ENCODE measurements at regions not wholly inside any gene's neighbourhood (a gene's known extent, or its start where the extent isn't known, plus 50 kb on each side); places are given as distances from the start of the nearest gene placed in this dataset.

DNA sequence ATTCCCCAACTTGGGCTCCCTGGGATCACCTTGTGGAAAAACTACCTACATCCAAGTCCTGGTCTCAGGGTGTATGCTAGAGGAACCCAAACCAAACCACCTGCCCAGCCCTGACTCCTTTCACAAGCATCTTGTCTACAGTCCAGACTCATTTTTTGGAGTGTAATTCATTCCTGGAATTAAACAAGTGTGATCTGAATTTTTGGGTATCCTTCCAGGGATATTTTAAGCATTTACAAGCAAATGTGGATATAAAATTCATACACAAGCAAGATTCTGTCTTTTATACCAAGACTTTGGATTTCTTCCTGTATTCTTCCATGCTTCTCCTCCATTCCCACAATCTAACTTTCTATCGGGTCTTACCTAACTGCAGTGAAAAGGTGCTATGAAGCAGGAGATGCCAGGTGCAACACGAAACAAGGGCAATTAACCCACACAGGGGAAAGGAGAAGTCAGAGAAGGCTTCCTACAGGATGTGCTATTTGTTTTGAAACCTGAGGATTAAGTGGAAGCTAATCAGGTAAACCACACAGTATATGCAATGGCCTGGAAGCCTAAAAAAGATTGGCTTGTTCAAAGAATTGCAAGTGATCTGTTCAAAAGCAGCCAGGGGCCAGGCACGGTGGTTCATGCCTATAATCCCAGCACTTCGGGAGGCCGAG is 417.2 kb upstream of the C16orf82 start:
- DNase-seq (ENCODE audit: low read depth, low spot score): no peak

DNA sequence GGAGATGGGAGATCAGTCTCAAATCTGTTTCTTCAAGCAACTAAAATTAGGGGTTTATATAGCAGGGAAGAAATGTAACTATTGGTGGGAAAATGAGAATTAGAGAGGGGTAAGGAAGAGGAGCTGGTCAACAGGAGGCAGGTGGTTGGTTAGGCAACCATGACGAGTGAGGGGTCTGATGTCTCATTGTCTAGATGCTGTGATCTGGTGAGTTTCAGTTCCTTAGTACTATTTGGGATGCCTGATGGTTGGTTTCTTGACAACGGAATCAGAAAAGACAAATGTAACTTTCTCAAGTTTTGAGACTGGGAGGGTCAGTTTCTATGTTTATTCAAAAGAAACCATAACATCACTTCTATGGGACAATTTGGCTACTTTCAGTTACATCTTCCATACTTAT is 415.3 kb upstream of the C16orf82 start:
- no peak for DNase-seq (ENCODE audit: low read depth, low spot score)

DNA sequence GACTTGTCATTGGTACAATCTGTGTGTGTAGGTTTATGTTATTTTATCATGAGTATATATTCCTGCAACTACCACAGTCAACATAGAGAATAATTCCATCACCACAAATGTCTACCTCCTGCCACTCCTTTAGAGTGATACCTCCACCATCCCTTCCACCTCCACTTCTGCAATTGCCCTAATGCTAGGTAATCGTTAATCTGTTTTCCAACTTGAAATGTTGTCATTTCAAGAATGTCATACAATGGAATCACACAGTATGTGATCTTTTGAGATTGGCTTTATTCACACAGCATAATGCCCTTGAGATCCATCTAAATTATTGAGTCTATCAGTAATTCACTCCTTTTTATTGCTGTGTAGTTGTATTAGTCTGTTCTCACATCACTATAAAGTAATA is 414.8 kb upstream of the C16orf82 start:
- no peak for DNase-seq (ENCODE audit: low read depth, low spot score)

DNA sequence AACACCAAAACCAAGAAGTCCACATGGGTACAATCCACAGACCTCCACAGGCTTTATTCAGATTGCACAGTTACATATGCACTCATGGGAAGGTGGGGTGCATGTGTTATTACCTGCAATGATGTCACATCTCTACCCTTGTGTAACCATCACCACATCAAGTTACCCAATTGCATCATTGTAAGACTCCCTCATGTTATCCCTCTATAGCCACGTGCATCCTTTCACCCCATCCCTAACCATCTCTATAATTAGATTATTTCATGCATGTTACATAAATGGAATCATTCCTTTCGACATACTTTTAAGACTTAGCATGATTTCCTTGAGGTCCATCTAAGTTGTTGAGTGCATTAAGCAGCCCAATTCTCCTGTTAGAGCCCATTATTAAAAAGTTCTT is 408.2 kb upstream of the C16orf82 start:
- DNase-seq (ENCODE audit: low read depth, low spot score): no peak

DNA sequence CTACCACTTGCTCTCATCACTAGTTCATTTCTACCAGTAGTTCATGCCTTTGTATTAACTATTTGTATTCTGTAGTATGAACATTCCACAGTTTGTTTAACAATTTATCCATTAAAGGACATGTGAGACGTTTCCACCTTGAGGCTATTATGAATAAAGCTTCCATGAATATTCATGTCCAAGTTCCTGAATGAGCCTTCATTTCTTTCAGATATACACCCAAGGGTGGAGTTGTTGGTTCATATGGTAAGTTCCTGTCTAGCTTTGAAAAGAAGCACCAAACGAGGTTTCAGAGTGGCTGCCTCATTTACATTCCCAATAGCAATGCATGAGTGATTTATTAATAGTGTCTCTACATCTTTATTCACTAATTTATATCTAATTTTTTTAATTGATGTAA is 407.8 kb upstream of the C16orf82 start:
- DNase-seq (ENCODE audit: low read depth, low spot score): no peak

DNA sequence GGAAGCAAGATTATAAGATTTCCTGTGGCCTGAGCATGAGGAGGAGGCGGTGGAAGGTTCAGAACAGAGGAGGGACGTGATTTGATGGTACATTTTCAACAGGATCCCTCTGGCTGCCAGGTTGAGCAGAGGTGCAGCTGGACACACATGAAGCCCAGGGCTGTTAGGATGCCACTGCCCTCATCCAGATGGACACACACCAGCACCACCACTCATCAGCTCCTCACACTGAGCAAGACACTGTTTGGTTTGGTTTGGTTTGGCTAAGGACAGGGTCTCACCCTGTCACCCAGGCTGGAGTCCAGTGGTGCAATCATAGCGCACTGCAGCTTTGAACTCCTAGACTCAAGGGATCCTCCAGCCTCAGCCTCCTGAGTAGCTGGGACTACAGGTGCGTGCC is 402.6 kb upstream of the C16orf82 start:
- DNase-seq (ENCODE audit: low read depth, low spot score): no peak

DNA sequence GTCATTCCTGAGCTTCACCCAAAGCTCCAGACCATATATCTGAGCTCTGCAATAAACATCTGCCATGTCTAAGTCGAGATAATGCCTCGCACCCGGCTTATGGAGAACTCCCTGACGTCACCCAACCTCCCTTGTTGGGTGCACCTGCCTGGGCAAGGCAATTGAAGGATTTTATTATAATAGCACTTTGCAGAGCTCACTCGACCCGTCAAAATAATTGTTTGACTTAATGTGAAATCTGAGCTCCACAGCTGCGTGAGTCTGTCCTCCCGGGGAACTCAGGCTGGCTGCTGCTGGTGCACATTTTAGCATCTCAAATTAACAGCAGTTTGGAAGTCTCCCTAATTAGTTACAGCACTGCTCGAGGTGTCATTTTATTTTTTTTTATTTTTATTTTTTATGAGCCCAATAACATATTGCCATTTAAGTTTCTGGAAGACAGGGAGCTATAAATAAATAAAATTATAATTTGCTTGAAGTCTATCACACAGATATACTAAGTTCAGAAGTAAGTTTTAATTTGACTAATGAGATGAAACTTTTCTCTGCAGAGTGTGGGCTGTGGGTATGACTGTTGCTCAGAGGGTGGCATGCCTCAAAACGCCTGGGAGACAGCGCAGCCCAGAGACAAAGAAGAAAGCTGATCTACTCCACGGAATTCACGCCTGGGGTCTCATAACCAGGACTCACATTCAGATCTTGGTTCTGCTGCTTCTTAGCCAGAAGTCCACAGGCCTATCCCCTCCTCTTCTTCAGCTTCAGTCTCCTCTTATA is 401.4 kb upstream of the C16orf82 start:
- DNase-seq (ENCODE audit: low read depth, low spot score): no peak

DNA sequence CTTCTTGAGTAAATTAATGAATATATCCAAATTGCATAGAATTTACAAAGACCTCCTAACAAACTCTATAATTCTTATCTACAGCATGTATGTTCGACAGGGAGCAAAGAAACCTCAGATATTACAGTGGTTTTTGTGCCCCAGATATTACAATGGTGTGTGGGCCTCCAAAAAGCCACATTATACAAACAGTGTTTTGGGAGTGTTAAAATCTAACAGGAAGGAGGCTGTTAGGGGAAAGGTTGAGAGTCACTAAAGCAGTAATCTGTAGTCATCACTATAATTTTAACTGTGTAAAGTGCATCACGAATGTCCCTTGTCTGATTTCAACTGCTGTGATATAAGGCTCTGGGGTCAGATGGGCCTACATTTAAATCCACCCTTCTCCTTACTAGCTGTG is 400.2 kb upstream of the C16orf82 start:
- no peak for DNase-seq (ENCODE audit: low read depth, low spot score)

DNA sequence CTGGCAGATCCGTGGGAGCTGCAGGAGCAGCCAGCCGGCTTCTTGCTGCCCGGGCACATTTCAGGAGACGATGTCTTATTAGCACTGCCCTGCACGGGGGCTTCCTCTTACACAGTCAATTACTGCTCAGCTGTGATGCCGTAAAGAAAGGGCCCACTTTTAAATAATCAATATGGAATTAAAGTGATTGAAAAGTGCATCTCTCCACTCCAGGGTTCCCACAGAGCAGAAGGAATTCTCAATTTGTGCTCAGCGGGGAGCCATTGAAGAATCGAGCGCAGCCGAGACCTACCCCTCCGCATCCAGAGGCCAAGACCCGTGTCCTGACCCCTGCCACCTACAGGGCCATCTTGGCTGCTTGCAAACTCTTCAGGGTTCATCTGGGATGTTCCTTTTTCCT is 399.4 kb upstream of the C16orf82 start:
- no peak for DNase-seq (ENCODE audit: low read depth, low spot score)

DNA sequence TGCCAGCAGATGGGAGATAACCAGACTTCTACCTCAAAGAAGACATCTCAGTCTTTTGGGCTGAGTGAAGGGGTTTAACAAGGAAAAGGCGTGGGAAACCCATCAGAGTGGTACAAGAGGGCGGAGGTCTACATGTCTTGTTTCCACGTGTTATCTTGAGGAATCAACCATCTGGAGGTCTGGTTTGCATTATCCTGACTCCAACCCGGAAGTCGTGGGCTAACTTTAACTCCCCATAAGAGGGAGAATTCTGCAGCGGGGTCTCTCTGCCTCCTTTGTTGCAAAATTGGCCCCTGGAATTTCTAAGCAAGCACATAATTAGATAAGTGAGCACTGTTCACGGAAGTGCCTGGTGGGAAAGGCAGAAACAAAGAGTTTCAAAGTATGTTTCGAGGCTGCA is 398.7 kb upstream of the C16orf82 start:
- no peak for DNase-seq (ENCODE audit: low read depth, low spot score)

DNA sequence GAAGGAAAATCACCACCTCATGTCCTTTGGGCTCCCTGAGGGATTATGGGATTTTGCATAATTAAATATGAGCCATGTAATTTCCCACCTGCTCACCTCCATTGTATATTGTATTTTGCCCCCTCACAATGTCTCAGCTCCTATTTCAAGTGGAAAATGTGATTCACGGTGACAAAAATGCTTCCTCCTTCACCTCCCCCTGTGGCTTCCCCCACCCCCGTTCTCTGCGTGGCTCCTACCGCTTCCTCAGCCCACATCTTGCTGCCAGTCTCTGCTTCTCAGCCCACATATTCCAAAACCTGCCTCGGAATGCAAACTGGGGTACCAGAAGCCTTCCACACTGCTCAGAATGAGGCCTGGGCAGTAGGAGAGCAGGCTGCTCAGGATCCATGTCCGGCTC is 394.5 kb upstream of the C16orf82 start:
- peak; percentile 2 for DNase-seq (ENCODE audit: low read depth, low spot score)

DNA sequence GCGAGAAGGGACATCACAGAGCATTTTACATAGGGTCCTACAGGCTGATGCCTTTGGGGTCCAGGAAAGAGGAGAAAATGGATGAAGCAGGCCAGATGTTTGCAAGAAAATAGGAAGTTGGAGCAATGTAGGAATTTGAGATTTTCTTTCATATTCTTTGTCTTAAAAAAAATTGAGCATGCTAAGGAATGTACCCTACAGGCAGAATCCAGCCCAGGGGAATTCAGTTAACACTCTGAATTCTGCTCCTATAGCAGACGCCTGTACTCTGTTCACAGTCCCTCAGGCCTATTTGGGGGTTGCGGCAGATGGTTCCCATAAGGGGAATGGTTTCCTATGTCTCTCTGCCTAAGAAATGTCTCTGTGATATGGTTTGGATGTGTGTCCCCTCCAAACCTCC is 393.7 kb upstream of the C16orf82 start:
- no peak for DNase-seq (ENCODE audit: low read depth, low spot score)

DNA sequence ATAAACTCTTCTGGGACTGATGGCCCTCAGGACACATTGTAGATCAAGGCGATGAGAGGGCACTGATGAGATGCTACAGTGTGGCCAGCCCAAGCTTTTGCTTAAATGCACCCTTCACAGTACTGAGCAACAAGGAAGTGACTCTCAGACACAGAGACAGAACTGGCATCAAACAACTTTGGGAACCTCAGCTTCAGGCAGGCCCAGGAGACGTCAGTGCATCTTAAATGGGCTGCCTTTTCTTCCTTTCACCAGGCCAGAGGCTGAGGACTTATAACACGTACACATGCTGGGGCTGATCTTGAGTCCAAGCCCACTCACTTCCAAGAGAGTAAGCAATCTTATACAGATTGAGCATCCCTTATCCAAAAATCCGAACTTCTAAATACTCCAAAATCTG is 386.1 kb upstream of the C16orf82 start:
- DNase-seq (ENCODE audit: low read depth, low spot score): no peak

DNA sequence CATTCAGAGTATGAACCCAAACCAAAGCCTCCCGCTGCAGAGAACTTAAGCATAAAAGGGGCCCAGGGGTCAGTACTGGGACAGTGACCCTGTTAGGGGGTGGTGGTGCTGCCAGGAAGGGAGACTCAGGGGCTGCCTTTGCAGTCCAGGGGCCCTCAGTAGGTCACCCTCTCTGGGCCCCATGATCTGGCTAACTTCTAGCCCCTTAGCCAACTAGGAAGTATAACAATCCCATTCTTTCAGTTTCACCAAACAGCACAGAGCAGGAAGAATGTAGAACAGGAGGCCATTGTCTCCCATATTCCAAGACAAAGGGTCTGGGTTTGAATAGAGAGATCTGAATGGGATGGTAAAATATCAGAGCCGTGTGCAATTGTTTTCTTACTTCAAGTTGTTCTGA is 378.6 kb upstream of the C16orf82 start:
- DNase-seq (ENCODE audit: low read depth, low spot score): no peak

DNA sequence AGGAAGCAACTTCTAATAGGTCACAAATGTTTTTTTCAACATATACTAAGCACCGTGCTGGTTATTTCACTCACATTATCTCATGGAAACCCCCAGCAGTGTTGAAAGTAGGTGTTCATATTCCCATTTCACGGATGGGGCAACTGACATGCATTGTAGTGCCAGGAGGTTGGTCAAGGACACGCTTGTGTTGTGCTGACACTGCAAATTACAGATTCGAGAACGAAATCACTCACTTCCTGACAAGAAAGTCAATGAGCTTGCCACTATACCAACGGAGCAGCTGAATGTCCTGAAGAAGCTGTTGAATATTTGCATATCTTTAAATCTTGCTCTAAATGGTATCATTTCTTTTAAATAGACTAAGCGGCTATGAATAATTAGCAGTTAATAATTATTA is 378.0 kb upstream of the C16orf82 start:
- DNase-seq (ENCODE audit: low read depth, low spot score): no peak

DNA sequence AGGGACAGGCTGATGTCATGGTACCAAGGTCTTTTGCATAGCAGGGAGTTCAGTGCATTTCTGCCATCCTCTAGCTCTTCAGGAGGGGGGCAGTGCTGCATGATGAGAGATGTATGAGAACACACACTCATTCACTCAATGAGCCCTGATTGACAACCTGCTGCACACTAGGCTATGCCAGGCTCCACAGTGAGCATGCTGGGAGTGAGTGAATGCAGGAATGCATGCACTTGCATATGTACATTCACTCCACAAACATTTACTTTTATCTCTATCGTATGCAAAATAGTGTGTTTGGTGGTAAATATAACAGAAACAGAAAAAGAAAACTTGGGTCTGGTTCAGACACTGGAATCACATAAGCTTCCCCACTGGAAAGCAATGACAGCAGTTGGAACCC is 374.1 kb upstream of the C16orf82 start:
- no peak for DNase-seq (ENCODE audit: low read depth, low spot score)

DNA sequence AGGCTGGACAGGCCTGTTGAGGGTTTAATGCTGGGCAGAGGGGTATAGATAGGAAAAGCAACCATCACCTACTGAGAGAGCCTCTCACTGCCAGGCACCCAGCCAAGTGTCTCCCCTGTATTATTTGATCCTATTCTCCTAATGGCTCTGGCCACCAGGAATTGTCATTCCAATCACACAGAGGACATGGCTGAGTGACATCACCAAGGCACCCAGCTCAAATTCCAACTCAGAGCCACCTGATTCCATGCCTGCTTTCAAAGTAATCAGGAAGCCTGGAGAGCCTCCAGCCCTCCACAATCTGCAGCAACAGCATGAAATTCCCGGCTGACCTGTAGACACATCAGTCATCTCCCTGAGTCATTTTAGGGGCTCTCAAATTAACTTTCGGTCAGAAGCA is 368.9 kb upstream of the C16orf82 start:
- no peak for DNase-seq (ENCODE audit: low read depth, low spot score)

DNA sequence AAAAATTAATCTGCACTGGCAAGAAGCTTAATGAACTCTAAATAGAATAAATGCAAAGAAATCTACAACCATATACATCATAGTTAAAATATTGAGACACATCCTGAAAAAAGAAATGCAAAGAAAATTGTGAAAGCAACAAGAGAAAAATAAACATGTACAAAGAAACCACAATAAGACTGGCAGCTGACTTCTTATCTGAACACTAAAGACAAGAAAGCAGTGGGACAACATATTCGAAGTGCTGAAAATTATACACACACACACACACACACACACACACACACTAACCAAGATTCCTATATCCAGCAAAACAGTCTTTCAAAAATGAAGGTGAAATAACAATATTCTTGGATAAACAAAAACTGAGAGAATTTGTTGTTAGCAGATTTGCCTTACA is 366.5 kb upstream of the C16orf82 start:
- no peak for DNase-seq (ENCODE audit: low read depth, low spot score)

DNA sequence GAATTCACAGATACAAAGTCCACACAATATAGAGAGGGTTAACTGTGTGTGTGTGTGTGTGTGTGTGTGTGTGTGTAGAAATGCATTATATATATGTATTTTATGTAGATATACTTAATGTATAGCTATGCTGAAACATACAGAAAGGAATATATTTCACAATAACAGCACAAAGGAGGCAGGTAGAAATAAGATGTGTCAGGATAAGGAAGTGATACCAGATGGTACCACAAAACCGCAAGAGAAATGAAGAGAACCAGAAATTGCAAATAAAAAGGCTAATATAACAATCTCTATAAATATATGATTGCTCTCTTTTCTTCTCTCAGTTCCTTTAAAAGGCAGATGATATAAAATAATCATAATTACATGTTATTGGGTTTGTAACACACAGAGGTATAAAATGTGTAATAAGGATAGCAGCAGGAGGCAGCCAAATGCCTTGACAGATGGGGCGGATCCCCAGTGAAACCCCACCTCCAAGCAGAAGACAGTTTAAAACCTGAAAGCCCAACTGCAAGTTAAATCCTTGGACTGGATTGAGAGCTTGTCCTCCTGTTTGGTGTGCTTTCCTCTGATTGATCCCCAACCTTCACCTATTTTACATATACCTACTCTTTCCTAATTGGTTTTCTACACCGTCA is 365.4 kb upstream of the C16orf82 start:
- DNase-seq (ENCODE audit: low read depth, low spot score): no peak

DNA sequence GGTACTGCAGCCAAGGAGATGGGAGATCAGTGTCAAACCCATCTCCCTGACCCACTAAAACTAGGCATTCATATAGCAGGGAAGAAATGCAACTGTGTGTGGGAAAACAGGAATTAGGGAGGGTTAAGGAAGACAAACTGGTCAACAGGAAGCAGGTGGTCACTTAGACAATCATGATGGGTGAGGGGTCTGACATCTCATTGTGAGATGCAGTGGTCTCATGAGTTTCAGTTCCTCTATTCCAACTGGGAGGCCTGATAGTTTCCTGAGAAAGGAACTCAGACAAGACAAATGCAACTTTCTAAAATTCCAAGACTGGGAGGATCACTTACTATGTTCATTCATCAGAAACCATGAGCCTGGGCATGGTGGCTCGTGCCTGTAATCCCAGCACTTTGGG is 361.4 kb upstream of the C16orf82 start:
- no peak for DNase-seq (ENCODE audit: low read depth, low spot score)

DNA sequence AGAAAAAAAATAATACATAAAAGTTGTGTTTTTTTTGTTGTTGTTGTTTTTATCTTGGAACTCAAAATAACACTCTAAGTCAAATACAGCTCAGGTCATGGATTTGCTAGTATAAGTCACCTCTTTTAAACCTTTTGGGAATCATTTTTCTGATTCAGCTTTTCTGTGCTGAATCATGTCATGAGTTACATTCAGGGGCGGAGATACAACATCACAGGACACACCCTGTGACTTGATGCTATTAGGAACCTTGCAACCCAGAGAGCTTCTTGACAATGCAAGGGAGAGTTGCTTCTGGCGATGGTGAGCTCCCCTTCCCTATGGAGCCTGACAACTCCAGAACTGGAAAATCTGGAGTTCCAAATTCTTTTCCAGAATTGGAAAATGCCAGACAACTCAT is 358.3 kb upstream of the C16orf82 start:
- DNase-seq (ENCODE audit: low read depth, low spot score): no peak

DNA sequence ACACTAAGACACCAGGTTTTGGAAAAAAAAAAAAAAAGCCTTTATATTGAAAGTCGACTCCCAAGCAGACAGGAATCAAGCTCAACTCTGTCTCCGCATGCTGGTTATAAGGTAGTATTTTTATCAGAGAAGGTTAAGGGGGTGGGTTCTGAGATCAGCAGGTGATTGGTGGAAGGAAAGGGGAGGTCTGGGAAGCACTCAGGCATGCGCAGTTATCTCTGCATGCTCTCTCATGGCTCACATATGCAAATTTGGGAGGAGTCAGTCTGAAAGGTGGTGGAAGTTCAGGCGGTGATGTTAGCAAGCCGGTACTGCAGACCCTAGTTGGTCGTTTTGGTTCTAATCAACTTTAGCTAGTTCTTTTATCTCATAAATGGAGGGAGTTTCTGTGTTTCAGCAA is 357.6 kb upstream of the C16orf82 start:
- no peak for DNase-seq (ENCODE audit: low read depth, low spot score)

DNA sequence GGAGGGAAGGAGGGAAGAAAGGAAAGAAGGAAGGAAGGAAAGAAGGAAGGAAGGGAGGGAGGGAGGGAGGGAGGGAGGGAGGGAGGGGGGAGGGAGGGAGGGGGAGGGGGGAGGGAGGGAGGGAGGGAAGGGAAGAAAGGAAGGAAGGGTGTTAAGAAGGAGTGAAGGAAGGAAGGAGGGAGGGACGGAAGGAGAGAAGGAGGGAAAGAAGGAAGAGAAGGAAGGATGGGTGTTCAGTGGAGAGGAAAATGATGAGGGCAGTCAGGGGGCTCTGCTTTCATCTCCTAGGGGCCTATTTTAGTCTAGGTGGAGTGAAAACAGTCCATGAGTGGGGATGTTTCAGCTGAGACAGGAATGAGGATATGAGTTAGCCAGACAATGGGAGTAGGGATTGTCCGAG is 357.0 kb upstream of the C16orf82 start:
- DNase-seq (ENCODE audit: low read depth, low spot score): no peak
